Tibial nerve (tissue), 3 donors: ENCODE measurements at regions not wholly inside any gene's neighbourhood (a gene's known extent, or its start where the extent isn't known, plus 50 kb on each side); places are given as distances from the start of the nearest gene placed in this dataset.

ENCODE experiments used
- POLR2A ChIP-seq, 2 donors: fragments of 450-650 bp; IDR thresholded peaks; one replicate each; pipeline ENCODE4 v1.6.1; 2017; ENCODE audit warnings: antibody characterized with exemption in 2 of 2, mild to moderate bottlenecking in 2 of 2, moderate library complexity in 2 of 2
- TF ChIP-seq, protein P1 (sequence below), 5 experiments: fragments of 200-600 bp in 3 of 5; fragments of 450-650 bp in 2 of 5; sonication (generic) in 3 of 5; IDR thresholded peaks; one replicate each; pipeline ENCODE4 v1.5.1; 2016 to 2019; ENCODE audit warnings: antibody characterized with exemption in 5 of 5, mild to moderate bottlenecking in 3 of 5, moderate library complexity in 2 of 5

- TF ChIP-seq, protein P1, sequence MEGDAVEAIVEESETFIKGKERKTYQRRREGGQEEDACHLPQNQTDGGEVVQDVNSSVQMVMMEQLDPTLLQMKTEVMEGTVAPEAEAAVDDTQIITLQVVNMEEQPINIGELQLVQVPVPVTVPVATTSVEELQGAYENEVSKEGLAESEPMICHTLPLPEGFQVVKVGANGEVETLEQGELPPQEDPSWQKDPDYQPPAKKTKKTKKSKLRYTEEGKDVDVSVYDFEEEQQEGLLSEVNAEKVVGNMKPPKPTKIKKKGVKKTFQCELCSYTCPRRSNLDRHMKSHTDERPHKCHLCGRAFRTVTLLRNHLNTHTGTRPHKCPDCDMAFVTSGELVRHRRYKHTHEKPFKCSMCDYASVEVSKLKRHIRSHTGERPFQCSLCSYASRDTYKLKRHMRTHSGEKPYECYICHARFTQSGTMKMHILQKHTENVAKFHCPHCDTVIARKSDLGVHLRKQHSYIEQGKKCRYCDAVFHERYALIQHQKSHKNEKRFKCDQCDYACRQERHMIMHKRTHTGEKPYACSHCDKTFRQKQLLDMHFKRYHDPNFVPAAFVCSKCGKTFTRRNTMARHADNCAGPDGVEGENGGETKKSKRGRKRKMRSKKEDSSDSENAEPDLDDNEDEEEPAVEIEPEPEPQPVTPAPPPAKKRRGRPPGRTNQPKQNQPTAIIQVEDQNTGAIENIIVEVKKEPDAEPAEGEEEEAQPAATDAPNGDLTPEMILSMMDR (IDR thresholded peaks at IDR 0.05), result no peak
- no peak for TF ChIP-seq POLR2A (IDR thresholded peaks at IDR 0.05)
Observed at GRCh38 chr3:137075020-137075419, 117.2 kb downstream of the IL20RB start.
